ENCODE measurements at regions not wholly inside any gene's neighbourhood (a gene's known extent, or its start where the extent isn't known, plus 50 kb on each side); places are given as distances from the start of the nearest gene placed in this dataset.

DNA sequence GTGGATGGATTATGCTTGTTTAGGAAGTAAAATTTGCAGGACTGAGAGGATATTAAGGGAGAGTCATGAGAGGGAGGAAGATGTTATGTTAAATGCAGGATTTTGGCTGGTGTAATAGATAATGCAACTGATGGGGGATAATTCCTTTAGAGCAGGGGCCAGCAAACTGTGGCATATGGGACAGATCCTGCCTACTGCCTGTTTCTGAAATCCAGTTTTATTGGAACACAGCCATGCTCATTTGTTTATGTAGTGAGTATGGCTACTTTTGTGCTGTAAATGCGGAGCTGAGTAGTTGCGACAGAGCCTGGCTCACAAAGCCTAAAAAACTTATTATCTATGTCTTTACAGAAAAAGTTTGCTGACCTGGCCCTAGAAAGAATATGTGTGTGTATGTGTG lies 66.6 kb upstream of the MPPED2 start:
- FAIRE-seq (no peak), DNase-seq (ENCODE audit: low spot score) (no peak)

DNA sequence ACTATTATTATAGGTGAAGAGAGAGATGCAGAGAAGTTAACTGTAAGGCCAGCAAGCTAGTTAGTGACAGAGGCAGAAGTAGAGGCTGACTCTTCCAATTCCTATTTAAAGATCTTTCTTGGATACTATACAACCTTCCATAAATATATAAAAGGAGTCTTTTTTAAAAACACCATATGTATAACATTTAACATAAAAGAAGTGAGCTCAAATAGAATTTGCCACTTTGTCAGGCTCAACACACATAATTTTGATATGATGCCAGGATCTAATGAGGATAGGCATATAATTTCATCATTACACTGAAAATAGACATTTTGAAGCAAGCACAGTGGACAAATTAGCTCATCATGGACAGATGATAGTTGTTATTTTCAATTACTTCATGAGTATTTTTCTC lies 64.1 kb upstream of the MPPED2 start:
- DNase-seq (ENCODE audit: low spot score) (no peak), FAIRE-seq (no peak)

All from urothelium cell line (cell line).